Rectal smooth muscle tissue (tissue), 1 donor: ENCODE measurements at regions not wholly inside any gene's neighbourhood (a gene's known extent, or its start where the extent isn't known, plus 50 kb on each side); places are given as distances from the start of the nearest gene placed in this dataset.

ENCODE experiments used
- H3K27ac ChIP-seq: one replicate; pipeline ENCODE4 v1.7.0; 2013; ENCODE audit warnings: low read depth, low read length, inconsistent platforms
- H3K27me3 ChIP-seq: one replicate; pipeline ENCODE4 v1.7.0; 2013; ENCODE audit warnings: low read length; ENCODE audit not compliant: control insufficient read depth, insufficient read depth
- H3K36me3 ChIP-seq: one replicate; pipeline ENCODE4 v1.7.0; 2013; ENCODE audit warnings: low read length; ENCODE audit not compliant: control insufficient read depth, insufficient read depth
- H3K4me1 ChIP-seq: one replicate; pipeline ENCODE4 v1.7.0; 2013; ENCODE audit warnings: low read length; ENCODE audit not compliant: control insufficient read depth, insufficient read depth
- H3K4me3 ChIP-seq: one replicate; pipeline ENCODE4 v1.7.0; 2013; ENCODE audit warnings: low read length
- H3K9ac ChIP-seq: one replicate; pipeline ENCODE4 v1.7.0; 2013; ENCODE audit warnings: low read length

- no peak overlapping the region for H3K27ac ChIP-seq
- no peak overlapping the region for H3K9ac ChIP-seq
- no peaks in the 10 kb centered on the region for H3K36me3 ChIP-seq
- H3K4me3 ChIP-seq: no peak overlapping the region
- H3K27me3 ChIP-seq: no peaks in the 10 kb centered on the region
- peaks cover 9% of the 10 kb centered on the region for H3K4me1 ChIP-seq
Measured at GRCh38 chr1:68313735-68314134, 81.4 kb upstream of the WLS start.

- Histone ChIP-seq H3K4me1 (peaks cover 2% of the 10 kb centered on the region), H3K27me3 (no peaks in the 10 kb centered on the region), H3K9ac (no peak overlapping the region), H3K36me3 (no peaks in the 10 kb centered on the region), H3K4me3 (no peak overlapping the region), H3K27ac (peak overlapping the region; percentile 68)
Measured at GRCh38 chr1:68308034-68308433, 75.7 kb upstream of the WLS start.

DNA sequence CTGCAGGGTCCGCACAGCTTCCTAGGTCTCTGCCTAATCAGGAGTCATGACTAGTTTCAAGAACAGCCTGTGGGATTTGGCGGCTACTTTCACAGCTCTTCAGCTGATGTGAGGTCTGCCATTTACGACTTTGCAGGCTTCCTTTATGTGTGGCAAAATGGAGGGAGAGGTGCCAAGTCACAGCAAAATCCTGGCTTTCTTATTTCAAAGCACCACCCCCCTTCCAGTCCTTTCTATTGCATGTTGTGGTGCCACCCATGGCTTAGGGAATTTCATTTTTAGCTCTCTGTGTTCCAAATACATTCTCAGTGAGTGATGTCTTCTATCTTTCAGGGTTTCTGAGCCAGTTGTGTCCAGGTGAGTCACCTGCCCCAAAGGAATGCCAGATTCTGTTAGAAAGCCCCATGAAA, 75.1 kb upstream of the WLS start:
- Histone ChIP-seq H3K27ac (peak overlapping the region; percentile 68), H3K27me3 (no peaks in the 10 kb centered on the region), H3K4me1 (peaks cover 2% of the 10 kb centered on the region), H3K9ac (no peak overlapping the region), H3K4me3 (no peak overlapping the region), H3K36me3 (no peaks in the 10 kb centered on the region)

DNA sequence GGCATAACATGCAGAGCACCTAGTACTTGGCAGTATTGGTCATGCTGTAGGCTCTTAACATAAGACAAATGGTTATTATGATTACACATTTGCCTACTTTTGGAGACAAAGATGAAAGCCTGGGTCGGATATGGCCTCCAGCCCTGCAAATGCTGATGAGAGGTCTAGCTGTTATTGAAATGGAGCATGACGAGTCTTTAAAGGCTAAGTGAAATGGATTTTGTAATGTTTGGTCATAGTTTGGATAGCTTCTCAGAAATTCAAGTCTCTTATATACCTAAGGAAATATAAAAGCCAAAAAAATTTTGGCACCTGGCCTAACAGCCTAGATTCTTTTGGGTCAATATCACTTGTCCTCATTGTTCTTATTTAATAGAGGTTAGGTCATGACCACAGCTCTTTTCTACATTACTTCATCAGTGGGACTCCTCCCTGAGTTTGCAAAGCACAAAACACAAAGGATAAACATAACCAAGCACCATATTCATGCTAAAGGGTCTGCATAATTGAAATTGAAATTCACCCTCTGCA, 69.2 kb upstream of the WLS start:
- H3K27me3 ChIP-seq: no peaks in the 10 kb centered on the region
- no peaks in the 10 kb centered on the region for H3K4me1 ChIP-seq
- H3K9ac ChIP-seq: no peak overlapping the region
- no peaks in the 10 kb centered on the region for H3K36me3 ChIP-seq
- no peak overlapping the region for H3K27ac ChIP-seq
- H3K4me3 ChIP-seq: no peak overlapping the region

DNA sequence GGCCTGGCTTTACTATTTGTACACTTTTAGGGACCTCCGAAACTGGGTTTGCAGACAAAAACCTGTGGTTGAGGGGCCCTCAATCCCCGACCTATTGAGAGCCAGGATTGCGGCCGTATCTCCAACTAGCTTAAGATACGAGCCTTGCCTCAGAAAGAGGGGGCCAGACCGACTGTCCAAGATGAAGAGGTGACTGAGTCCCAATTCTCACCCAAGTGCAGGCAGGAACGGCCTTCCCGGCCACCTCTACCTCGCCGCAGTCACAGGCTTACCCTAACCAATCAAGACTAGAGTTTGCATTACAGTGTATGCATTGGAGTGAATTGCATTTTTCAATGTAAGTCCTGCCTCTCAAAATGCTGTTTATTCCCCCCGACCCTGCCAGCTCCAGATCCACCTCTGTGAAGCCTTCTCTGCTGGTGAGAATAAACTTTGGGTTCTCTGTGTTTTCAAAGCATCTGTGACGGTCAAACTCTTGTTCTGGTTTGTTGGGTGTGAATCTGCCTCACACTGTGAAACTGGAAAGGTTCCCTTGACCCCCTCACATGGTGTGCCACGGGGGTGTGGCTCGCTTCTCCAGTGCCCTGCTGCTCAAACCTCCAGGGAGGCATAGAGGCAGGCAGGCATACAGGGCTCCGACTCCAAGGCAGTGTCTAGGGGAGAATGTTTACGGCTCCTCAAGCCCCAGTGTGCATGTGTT, 62.2 kb upstream of the WLS start:
- no peak overlapping the region for H3K27ac ChIP-seq

DNA sequence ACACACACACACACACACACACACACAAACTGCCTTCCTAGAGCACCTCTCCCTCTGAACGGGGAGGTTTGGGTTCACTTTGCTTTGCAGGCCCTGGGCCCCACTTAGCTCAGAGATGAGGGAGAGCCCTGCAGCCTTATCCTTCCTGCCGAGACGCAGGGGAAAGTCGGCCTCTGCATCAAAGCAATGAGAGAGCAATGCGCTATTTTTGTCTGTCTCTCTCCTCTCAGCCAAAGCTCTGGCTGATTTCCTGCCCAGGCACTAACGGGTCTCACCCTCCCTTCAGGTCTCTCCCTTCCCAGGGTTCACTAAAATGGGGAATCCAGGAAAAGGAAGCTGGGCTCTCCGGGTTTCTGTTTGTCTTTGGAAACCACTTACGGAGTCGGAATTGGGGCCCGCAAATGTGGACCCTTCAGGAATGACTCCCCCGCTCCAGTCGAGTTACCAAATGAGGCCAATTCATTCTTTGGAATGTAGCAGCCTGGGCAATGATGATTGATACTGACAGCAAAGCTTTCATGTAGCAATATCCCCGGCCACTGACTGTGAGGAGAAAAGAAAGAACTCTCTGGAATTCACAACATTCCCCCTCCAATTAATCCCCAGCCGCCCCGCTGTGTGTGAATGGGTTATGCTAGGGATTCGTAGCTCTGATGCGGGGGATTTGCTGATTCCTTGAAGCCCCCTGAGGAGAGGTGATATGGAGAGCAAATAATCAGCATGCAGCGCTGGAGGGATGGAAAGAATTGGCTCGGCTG, 61.5 kb upstream of the WLS start:
- no peaks in the 10 kb centered on the region for H3K36me3 ChIP-seq
- no peak overlapping the region for H3K9ac ChIP-seq
- H3K27ac ChIP-seq: peak overlapping the region; percentile 31
- H3K27me3 ChIP-seq: no peaks in the 10 kb centered on the region
- peaks cover 13% of the 10 kb centered on the region for H3K4me1 ChIP-seq
- no peak overlapping the region for H3K4me3 ChIP-seq

More for the DNA sequence above, 62.2 kb upstream of the WLS start:
- Histone ChIP-seq H3K4me3 (no peak overlapping the region), H3K27me3 (no peaks in the 10 kb centered on the region), H3K9ac (no peak overlapping the region), H3K36me3 (no peaks in the 10 kb centered on the region), H3K4me1 (peaks cover 13% of the 10 kb centered on the region)

DNA sequence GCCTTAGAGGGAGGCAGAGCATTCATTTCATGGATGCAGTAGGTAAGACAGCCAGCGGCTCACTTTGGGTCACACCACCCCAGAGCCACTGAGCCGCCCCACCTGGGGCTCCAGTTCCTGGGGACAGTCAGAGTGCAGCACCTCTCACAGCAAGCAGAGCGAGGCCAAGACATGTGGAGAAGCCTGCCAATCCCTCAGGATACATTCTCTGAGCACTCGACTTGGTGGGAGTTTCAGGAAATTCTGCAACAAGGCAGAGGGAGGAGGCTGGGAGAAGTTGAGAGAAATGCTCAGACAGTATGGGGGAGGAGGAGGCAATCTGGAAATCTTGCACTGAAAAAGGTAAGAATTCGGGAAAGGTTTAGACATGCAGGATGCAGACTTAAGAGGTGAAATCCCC, 60.8 kb upstream of the WLS start:
- H3K4me3 ChIP-seq: no peak overlapping the region
- H3K9ac ChIP-seq: no peak overlapping the region

DNA sequence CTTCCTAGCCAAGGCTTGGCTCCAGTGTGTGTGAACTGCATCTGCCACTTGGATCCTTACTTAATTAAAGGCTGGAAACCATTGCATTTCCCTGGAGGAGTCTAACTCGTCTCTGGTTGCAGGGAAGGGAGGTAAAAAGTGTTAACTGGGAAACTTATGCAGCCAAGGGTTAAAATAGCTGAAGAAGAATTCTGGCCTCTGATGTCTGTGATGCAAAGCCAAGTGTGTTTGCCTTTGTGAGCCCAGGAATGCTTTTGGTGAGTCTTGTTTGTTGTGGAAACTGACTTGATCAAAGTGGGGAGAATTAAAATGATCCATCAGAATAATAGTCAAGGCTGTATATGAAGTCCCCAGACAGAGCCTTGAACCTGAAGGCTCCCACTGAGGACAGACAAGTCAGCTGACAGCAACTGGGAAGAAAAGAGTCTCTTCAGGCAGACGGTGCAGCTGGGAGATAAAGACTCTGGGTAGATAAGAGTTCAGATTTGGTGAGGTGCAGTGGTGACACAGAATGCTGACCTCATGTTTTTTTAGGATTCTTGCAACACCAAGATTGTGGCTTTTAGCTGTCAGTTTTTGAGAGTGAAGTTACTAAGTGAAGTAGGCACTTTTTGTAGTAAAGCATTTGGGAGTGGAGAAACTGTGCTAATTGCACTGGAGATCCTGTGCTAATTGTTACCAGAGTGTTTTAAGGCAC, 59.5 kb upstream of the WLS start:
- Histone ChIP-seq H3K4me1 (peaks cover 13% of the 10 kb centered on the region), H3K9ac (no peak overlapping the region), H3K27me3 (no peaks in the 10 kb centered on the region), H3K36me3 (no peaks in the 10 kb centered on the region), H3K4me3 (no peak overlapping the region), H3K27ac (no peak overlapping the region)

More for the DNA sequence above, 60.8 kb upstream of the WLS start:
- Histone ChIP-seq H3K36me3 (no peaks in the 10 kb centered on the region), H3K27ac (no peak overlapping the region), H3K27me3 (no peaks in the 10 kb centered on the region), H3K4me1 (peaks cover 13% of the 10 kb centered on the region)

DNA sequence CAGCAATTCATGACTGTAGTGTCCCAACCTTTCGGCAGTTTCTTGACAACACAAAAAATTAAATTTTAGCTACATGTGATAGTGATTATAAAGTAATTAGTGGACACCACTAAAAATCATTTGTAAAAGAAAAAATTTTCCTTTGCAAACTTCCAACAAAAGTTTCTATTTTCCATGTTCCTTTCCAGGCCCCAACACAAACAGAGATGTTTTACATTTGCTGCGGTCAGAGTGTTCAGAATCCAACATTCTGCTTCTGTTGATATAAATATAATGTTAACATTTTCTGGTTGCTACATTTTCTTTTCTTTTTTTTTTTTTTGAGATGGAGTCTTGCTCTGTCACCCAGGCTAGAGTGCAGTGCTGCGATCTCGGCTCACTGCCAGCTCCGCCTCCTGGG, 54.9 kb upstream of the WLS start:
- H3K27me3 ChIP-seq: no peaks in the 10 kb centered on the region
- H3K9ac ChIP-seq: no peak overlapping the region
- H3K4me3 ChIP-seq: no peak overlapping the region
- H3K27ac ChIP-seq: no peak overlapping the region
- H3K36me3 ChIP-seq: no peaks in the 10 kb centered on the region
- H3K4me1 ChIP-seq: peaks cover 6% of the 10 kb centered on the region

DNA sequence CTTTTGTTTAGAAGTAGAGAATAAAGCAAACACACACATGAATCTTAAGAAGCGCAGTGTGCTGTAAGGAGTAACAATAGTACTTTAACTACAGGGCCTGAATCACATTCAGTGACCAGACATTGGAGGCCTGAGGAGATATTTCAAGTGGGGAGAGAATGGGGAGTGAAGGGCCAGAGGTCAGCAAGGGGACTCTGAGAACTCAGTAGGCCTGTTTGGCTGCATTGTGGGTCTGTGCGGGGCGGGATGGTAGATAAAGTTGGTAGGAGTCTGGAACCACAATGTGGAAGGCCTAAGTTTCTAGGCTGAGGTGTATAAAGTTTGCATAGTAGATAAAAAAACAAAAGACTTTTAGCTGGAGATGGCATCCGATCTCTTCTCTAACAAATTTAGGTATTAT, 52.7 kb upstream of the WLS start:
- Histone ChIP-seq H3K27ac (no peak overlapping the region), H3K4me3 (no peak overlapping the region), H3K4me1 (no peaks in the 10 kb centered on the region), H3K9ac (no peak overlapping the region), H3K27me3 (no peaks in the 10 kb centered on the region), H3K36me3 (no peaks in the 10 kb centered on the region)

DNA sequence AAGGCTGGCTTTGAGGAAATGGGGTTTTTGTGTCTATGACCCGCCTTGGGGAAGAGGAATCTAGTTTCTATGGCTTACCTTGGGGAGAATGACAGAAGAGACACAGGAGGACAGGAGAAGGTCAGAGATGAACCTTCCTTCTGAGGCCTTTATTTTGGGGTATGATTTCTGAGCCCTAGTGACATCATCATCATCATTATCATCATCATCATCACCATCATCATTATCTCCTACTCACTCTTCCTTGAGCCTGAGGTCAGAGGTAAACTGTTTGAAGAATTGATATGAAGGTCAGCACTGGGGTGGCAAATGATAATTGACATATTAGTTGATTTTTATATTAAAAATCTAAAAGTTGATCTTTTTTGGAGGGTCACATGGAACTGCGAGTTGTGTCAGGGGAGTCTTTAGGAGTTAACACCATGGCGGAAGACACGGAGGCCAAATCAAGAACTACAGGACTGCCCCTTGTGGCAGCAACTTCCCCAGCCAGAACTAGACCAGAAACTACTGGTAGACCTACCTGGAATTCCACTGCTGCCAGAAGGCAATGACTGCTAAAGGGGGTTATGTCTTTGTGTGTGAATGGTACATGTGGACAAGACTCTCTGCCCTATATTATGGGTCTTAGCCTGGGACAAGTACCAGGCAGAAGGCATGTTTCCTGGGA, 49.8 kb upstream of the WLS start:
- Histone ChIP-seq H3K9ac (no peak overlapping the region), H3K27ac (no peak overlapping the region), H3K4me1 (no peaks in the 10 kb centered on the region), H3K36me3 (no peaks in the 10 kb centered on the region), H3K4me3 (no peak overlapping the region), H3K27me3 (no peaks in the 10 kb centered on the region)
